Heart left ventricle (tissue), 13 donors: ENCODE measurements at regions not wholly inside any gene's neighbourhood (a gene's known extent, or its start where the extent isn't known, plus 50 kb on each side); places are given as distances from the start of the nearest gene placed in this dataset.

Experiments
- CTCF ChIP-seq, 12 donors: fragments of 200-600 bp; sonication (generic) in 4 of 12; IDR thresholded peaks; one replicate each; pipeline versions ENCODE4 v1.5.0 to v1.8.0; 2018 to 2022; ENCODE audit warnings: antibody characterized with exemption in 12 of 12, mild to moderate bottlenecking in 5 of 12
- POLR2A ChIP-seq, 2 donors: fragments of 450-650 bp; IDR thresholded peaks; one replicate each; pipeline ENCODE4 v1.6.1; 2017; ENCODE audit warnings: antibody characterized with exemption in 2 of 2, mild to moderate bottlenecking in 2 of 2, moderate library complexity in 2 of 2
- donor health status: ischemic (EF 13 %, LVEDD 7.1; RV severe dilation, severe dysfunction).
- donor health status: DM: no; HTN: yes; CAD: no.
- donor health status: DM: no; HTN: no; CAD: no.
- donor health status: ischemic (EF 25% LVEDD 6.9; RV normal size, moderate dysfunction).
- donor health status: ischemic (EF 25% LVEDD 5.7; RV mildly dilated, moderate dysfunction).
- donor health status: ischemic (EF 35%, LVEDD 5.7; RV mildly dilated, moderate dysfunction).
- donor health status: nonischemic (EF 11% LVEDD 7.7; RV severe dilation, severe dysfunction).
- donor health status: DM: yes; HTN: yes; CAD: no.
- donor health status: PGD.
- donor health status: ischemic (EF 29% LVEDD 5.4; RV normal size, mild dysfunction).
- donor health status: nonischemic (EF 23%, LVEDD 6.1; RV moderate dilation, normal function).

DNA sequence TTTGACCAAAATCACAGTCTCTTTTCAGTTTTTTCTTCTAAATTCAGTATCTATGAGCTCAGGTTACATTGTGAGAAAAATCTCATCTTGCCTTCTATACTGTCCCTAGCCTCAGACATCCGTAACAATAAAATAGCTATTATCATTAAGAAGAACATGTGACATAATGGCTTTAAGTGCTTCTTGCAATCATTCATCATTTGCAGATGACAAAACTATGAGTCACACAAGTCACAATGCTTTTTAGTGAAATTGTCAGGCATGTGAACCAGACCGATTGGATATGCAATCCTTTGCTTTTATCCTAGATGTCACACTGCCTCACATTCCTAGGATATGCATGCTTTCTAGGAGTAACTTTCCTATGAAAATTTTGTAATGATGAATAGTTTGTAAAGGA is 313.1 kb downstream of the SLC6A15 start:
- no peak for TF ChIP-seq POLR2A (IDR thresholded peaks at IDR 0.05)
- no peak for TF ChIP-seq CTCF (IDR thresholded peaks at IDR 0.05)
